Fibroblast of lung (primary cell): ENCODE measurements at regions not wholly inside any gene's neighbourhood (a gene's known extent, or its start where the extent isn't known, plus 50 kb on each side); places are given as distances from the start of the nearest gene placed in this dataset.

Source experiments
- DNase-seq, 2 donors: peaks; one replicate each; pipeline versions ENCODE4 v3.0.0 to v3.0.0-alpha.2; 2010; ENCODE audit warnings: low read depth in 2 of 2
- H2AFZ ChIP-seq: 2 replicates; pipeline ENCODE4 v1.5.1; 2012; ENCODE audit warnings: low read length, control low read depth, inconsistent platforms
- H3K27ac ChIP-seq: 2 replicates; pipeline ENCODE4 v1.5.1; 2011; ENCODE audit warnings: low read length, control low read depth; ENCODE audit not compliant: insufficient read depth
- H3K27me3 ChIP-seq: 2 replicates; pipeline ENCODE4 v1.5.1; 2011; ENCODE audit warnings: mild to moderate bottlenecking, low read length; ENCODE audit not compliant: control insufficient read depth, insufficient read depth
- H3K36me3 ChIP-seq: 2 replicates; pipeline ENCODE4 v1.5.1; 2011; ENCODE audit warnings: low read length; ENCODE audit not compliant: control insufficient read depth, insufficient read depth
- H3K4me1 ChIP-seq: 2 replicates; pipeline ENCODE4 v1.5.1; 2011; ENCODE audit warnings: low read length; ENCODE audit not compliant: control insufficient read depth, insufficient read depth; ENCODE audit errors: extremely low read depth
- H3K4me2 ChIP-seq: 2 replicates; pipeline ENCODE4 v1.5.1; 2011; ENCODE audit warnings: low read length, control low read depth; ENCODE audit not compliant: insufficient read depth; ENCODE audit errors: extremely low read depth
- H3K4me3 ChIP-seq, 4 experiments: fragments of 200-600 bp in 1 of 4; sonication (generic) in 1 of 4; replicated peaks in 1 of 4; 2 replicates each; pipeline ENCODE4 v1.5.1; 2011 to 2016; ENCODE audit warnings: low read length in 4 of 4, low read depth in 3 of 4, mild to moderate bottlenecking in 3 of 4, control low read depth in 2 of 4, inconsistent platforms in 1 of 4, mixed read lengths in 1 of 4; ENCODE audit not compliant: insufficient read depth in 1 of 4; ENCODE audit errors: control extremely low read depth in 1 of 4
- H3K79me2 ChIP-seq: 2 replicates; pipeline ENCODE4 v1.5.1; 2012; ENCODE audit warnings: mild to moderate bottlenecking, low read length, inconsistent platforms; ENCODE audit not compliant: control insufficient read depth, insufficient read depth
- H3K9ac ChIP-seq: 2 replicates; pipeline ENCODE4 v1.5.1; 2011; ENCODE audit warnings: mild to moderate bottlenecking, low read length, control low read depth; ENCODE audit not compliant: insufficient read depth
- H3K9me3 ChIP-seq: 2 replicates; pipeline ENCODE4 v1.5.1; 2012; ENCODE audit warnings: low read depth, low read length; ENCODE audit not compliant: control insufficient read depth, insufficient read depth
- H4K20me1 ChIP-seq: 2 replicates; pipeline ENCODE4 v1.5.1; 2011; ENCODE audit warnings: low read length; ENCODE audit not compliant: control insufficient read depth, insufficient read depth; ENCODE audit errors: extremely low read depth
- EZH2 ChIP-seq: IDR thresholded peaks from 2 replicates; pipeline ENCODE4 v1.5.1; 2012; ENCODE audit warnings: low read length, control low read depth, mild to moderate bottlenecking; ENCODE audit errors: missing control alignments
- TF ChIP-seq, protein P1 (sequence below), 2 donors: IDR thresholded peaks in 1 of 2; conservative IDR thresholded peaks in 1 of 2; 1 replicate in 1 of 2; 2 replicates in 1 of 2; pipeline ENCODE4 v1.5.1; 2011 to 2012; ENCODE audit warnings: low read length in 2 of 2, control low read depth in 1 of 2, inconsistent platforms in 1 of 2, low read depth in 1 of 2, mild to moderate bottlenecking in 1 of 2

DNA sequence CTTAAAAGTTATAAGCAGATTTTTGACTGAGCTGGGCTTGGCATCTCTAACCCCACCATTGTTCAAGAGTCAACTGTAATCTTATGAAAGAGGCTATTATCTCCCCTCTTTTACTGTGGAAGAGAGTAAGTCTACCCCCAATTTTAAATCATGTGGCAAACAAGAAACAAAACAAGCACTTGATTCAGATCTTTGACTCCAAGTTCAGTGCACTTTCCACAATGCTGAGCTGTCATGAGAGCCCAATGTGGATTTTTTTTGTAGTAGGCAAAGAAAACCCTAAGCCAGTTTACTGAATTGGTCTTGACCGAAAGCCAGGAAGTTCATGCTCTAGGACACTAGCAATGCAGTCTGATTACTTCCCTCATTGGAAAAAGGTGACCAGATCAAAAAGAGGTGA is 306.2 kb downstream of the GALC start:
- Histone ChIP-seq H3K27ac (no peak overlapping the region), H3K4me2 (no peak overlapping the region), H3K9ac (no peak overlapping the region), H3K27me3 (no peaks in the 10 kb centered on the region), H3K79me2 (no peaks in the 10 kb centered on the region), H3K36me3 (no peaks in the 10 kb centered on the region), H3K9me3 (no peaks in the 10 kb centered on the region), H3K4me1 (no peaks in the 10 kb centered on the region), H4K20me1 (no peaks in the 10 kb centered on the region), H3K4me3 (no peak overlapping the region), H2AFZ (no peak overlapping the region)
- no peak for DNase-seq
- TF ChIP-seq EZH2 = no peak
- TF ChIP-seq, protein P1, sequence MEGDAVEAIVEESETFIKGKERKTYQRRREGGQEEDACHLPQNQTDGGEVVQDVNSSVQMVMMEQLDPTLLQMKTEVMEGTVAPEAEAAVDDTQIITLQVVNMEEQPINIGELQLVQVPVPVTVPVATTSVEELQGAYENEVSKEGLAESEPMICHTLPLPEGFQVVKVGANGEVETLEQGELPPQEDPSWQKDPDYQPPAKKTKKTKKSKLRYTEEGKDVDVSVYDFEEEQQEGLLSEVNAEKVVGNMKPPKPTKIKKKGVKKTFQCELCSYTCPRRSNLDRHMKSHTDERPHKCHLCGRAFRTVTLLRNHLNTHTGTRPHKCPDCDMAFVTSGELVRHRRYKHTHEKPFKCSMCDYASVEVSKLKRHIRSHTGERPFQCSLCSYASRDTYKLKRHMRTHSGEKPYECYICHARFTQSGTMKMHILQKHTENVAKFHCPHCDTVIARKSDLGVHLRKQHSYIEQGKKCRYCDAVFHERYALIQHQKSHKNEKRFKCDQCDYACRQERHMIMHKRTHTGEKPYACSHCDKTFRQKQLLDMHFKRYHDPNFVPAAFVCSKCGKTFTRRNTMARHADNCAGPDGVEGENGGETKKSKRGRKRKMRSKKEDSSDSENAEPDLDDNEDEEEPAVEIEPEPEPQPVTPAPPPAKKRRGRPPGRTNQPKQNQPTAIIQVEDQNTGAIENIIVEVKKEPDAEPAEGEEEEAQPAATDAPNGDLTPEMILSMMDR (conservative IDR thresholded peaks at IDR 0.05 in 1 of 2, IDR thresholded peaks at IDR 0.05 in 1 of 2; ENCODE audit: low read depth in 1 of 2, low read length in 2 of 2) = no peak

DNA sequence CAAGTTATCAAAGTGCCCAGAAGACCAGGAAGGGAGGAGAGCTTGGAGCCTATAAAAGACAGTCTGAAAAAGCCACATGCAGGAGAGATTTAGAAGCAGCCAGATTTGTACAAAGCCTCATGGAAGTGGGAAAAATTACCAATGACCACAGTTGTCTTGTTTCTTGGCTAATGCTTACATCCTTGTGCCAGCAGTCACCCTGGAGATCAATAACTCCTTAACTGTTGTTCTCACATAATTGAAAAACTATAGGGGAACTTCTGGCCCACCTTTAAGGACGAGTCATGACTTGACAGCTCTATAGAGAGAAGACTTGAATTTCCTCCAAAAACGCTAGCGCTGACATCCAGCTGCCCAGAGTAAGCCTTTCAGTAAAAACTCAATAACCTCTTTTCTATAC is 313.1 kb downstream of the GALC start:
- Histone ChIP-seq H3K27ac (no peak overlapping the region), H3K27me3 (no peaks in the 10 kb centered on the region), H3K36me3 (no peaks in the 10 kb centered on the region), H3K4me2 (no peak overlapping the region), H2AFZ (no peak overlapping the region), H4K20me1 (no peaks in the 10 kb centered on the region), H3K4me1 (no peaks in the 10 kb centered on the region), H3K9ac (no peak overlapping the region), H3K4me3 (no peak overlapping the region), H3K9me3 (no peaks in the 10 kb centered on the region), H3K79me2 (no peaks in the 10 kb centered on the region)
- TF ChIP-seq, protein P1 (conservative IDR thresholded peaks at IDR 0.05 in 1 of 2, IDR thresholded peaks at IDR 0.05 in 1 of 2; ENCODE audit: low read depth in 1 of 2, low read length in 2 of 2) = no peak
- no peak for TF ChIP-seq EZH2
- no peak for DNase-seq

DNA sequence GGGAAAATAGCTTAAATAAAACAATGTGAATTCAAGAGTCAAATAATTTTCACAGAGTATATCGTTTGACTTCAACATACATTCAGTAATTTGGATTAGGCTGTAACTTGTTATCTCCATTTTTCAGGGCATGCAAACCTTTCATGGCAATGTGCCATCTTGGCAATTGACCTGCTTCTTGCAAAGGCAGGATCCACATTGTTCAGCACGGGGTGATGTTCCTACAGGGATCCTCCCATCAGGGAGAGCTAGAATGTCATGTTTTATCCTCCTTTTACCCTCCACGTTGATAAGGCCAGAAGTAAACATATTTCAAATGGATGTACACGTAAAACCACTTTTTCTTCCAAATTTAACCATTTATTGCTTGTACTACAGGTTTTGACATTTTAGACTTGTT is 314.4 kb downstream of the GALC start:
- H3K4me3 ChIP-seq = no peak overlapping the region
- H2AFZ ChIP-seq = no peak overlapping the region
- H3K27ac ChIP-seq = no peak overlapping the region
- H3K36me3 ChIP-seq = no peaks in the 10 kb centered on the region
- DNase-seq = no peak
- TF ChIP-seq EZH2 = no peak
- TF ChIP-seq, protein P1 (conservative IDR thresholded peaks at IDR 0.05 in 1 of 2, IDR thresholded peaks at IDR 0.05 in 1 of 2; ENCODE audit: low read depth in 1 of 2, low read length in 2 of 2) = no peak
- H3K27me3 ChIP-seq = no peaks in the 10 kb centered on the region
- no peaks in the 10 kb centered on the region for H4K20me1 ChIP-seq
- no peaks in the 10 kb centered on the region for H3K79me2 ChIP-seq
- H3K9ac ChIP-seq = no peak overlapping the region
- no peak overlapping the region for H3K4me2 ChIP-seq
- no peaks in the 10 kb centered on the region for H3K9me3 ChIP-seq
- no peaks in the 10 kb centered on the region for H3K4me1 ChIP-seq
